PC-9 (cell line): ENCODE measurements at regions not wholly inside any gene's neighbourhood (a gene's known extent, or its start where the extent isn't known, plus 50 kb on each side); places are given as distances from the start of the nearest gene placed in this dataset.
"Not testable (repeated sequence)": the region's sequence is repeated elsewhere in the genome, so short reads cannot be mapped to it uniquely, and the experiment has no call there.

Experiments
- BruUV-seq: library from RNA; stranded (reverse); fragments of 400-500 nt; replicated peaks from 2 replicates; lab custom pipeline; 2021; lab: Mats Ljungman, UMichigan
- CTCF ChIA-PET: fragments of 300-600 bp; sonication (Branson Sonifier 250); formaldehyde crosslinking; loops from one replicate; lab custom pipeline; 2022; ENCODE audit warnings: antibody characterized with exemption; lab: Charles Lee
- POLR2A ChIA-PET: fragments of 300-600 bp; sonication (Branson Sonifier 250); formaldehyde crosslinking; loops from one replicate; lab custom pipeline; 2022; ENCODE audit warnings: antibody characterized with exemption; ENCODE audit not compliant: unreplicated experiment; lab: Charles Lee
- DNase-seq, 2 experiments: peaks; one replicate each; pipeline versions ENCODE4 v3.0.0 to v3.0.0-alpha.2; 2015 to 2022; ENCODE audit warnings: mixed read lengths in 1 of 2
- H2AFZ ChIP-seq: fragments of 200-600 bp; sonication (generic); 2 replicates; pipeline ENCODE4 v1.8.1; 2017; ENCODE audit warnings: antibody characterized with exemption
- H3F3A ChIP-seq: fragments of 200-600 bp; sonication (generic); 2 replicates; pipeline ENCODE4 v1.8.1; 2017; ENCODE audit warnings: antibody characterized with exemption, mild to moderate bottlenecking, low read depth; ENCODE audit not compliant: insufficient read depth
- H3K27ac ChIP-seq: fragments of 200-600 bp; sonication (generic); 2 replicates; pipeline ENCODE4 v1.6.1; 2016; ENCODE audit warnings: mixed run types
- H3K27me3 ChIP-seq: fragments of 200-600 bp; sonication (generic); 2 replicates; pipeline ENCODE4 v1.6.1; 2016; ENCODE audit warnings: low read depth, mixed run types; ENCODE audit not compliant: insufficient read depth
- H3K36me3 ChIP-seq: fragments of 200-600 bp; sonication (generic); 2 replicates; pipeline ENCODE4 v1.6.1; 2016; ENCODE audit warnings: low read depth, mixed run types
- H3K4me1 ChIP-seq: fragments of 200-600 bp; sonication (generic); replicated peaks from 2 replicates; pipeline ENCODE4 v1.6.1; 2016; ENCODE audit warnings: mixed run types; ENCODE audit not compliant: insufficient read depth
- H3K4me2 ChIP-seq: fragments of 200-600 bp; sonication (generic); 2 replicates; pipeline ENCODE4 v1.6.1; 2017; ENCODE audit warnings: mixed run types
- H3K4me3 ChIP-seq: fragments of 200-600 bp; sonication (generic); 2 replicates; pipeline ENCODE4 v1.6.1; 2016; ENCODE audit warnings: mixed run types
- H3K79me2 ChIP-seq: fragments of 200-600 bp; sonication (generic); 2 replicates; pipeline ENCODE4 v1.6.1; 2017; ENCODE audit warnings: low read depth, mixed run types
- H3K9me2 ChIP-seq: fragments of 200-600 bp; sonication (generic); 2 replicates; pipeline ENCODE4 v1.8.1; 2017; ENCODE audit warnings: mild to moderate bottlenecking; ENCODE audit not compliant: insufficient read depth
- H3K9me3 ChIP-seq: fragments of 200-600 bp; sonication (generic); 2 replicates; pipeline ENCODE4 v1.8.1; 2016; ENCODE audit warnings: low read depth; ENCODE audit not compliant: insufficient read depth
- H4K20me1 ChIP-seq: fragments of 200-600 bp; sonication (generic); 2 replicates; pipeline ENCODE4 v1.8.1; 2017; ENCODE audit not compliant: insufficient read depth
- CTCF ChIP-seq: fragments of 200-600 bp; sonication (generic); conservative IDR thresholded peaks from 2 replicates; pipeline ENCODE4 v1.6.1; 2017; ENCODE audit warnings: mixed run types, antibody characterized with exemption, mild to moderate bottlenecking, moderate library complexity
- EZH2 ChIP-seq: fragments of 200-600 bp; sonication (generic); IDR thresholded peaks from 2 replicates; pipeline ENCODE4 v1.8.0; 2017; ENCODE audit warnings: antibody characterized with exemption, low read depth
- intact Hi-C: fragments of 100-400 bp; cut with micrococcal nuclease; formaldehyde crosslinking; loops from one replicate; pipeline ENCODE4 v1.10.0; 2022; ENCODE audit not compliant: unreplicated experiment

GRCh38 chr4:59762344-59762743, 1437.8 kb upstream of the ADGRL3 start:
- H3K4me1 ChIP-seq = no peaks in the 10 kb centered on the region
- H2AFZ ChIP-seq = no peak overlapping the region
- DNase-seq = no peak
- intact Hi-C loops = no loop called here
- TF ChIP-seq CTCF (no peak), EZH2 (no peak)
- no peak overlapping the region for H3K4me2 ChIP-seq
- ChIA-PET POLR2A (no interaction called here), CTCF (no interaction called here)
- no peaks in the 10 kb centered on the region for H3K9me3 ChIP-seq
- H3K4me3 ChIP-seq = no peak overlapping the region
- H3K27ac ChIP-seq = no peak overlapping the region
- H3K27me3 ChIP-seq = no peaks in the 10 kb centered on the region
- no peaks in the 10 kb centered on the region for H4K20me1 ChIP-seq
- no peaks in the 10 kb centered on the region for H3K79me2 ChIP-seq
- H3F3A ChIP-seq = no peaks in the 10 kb centered on the region
- BruUV-seq = no TSS peak
- H3K9me2 ChIP-seq = no peaks in the 10 kb centered on the region
- H3K36me3 ChIP-seq = no peaks in the 10 kb centered on the region

GRCh38 chr4:59770601-59771264, 1429.4 kb upstream of the ADGRL3 start:
- no peak overlapping the region for H2AFZ ChIP-seq

GRCh38 chr4:59772641-59773139, 1427.4 kb upstream of the ADGRL3 start:
- DNase-seq = no peak
- Histone ChIP-seq H3K36me3 (no peaks in the 10 kb centered on the region), H3K9me2 (no peaks in the 10 kb centered on the region), H3F3A (no peaks in the 10 kb centered on the region), H3K4me3 (no peak overlapping the region), H3K4me2 (no peak overlapping the region), H3K9me3 (no peaks in the 10 kb centered on the region), H3K27me3 (no peaks in the 10 kb centered on the region), H3K79me2 (no peaks in the 10 kb centered on the region), H4K20me1 (no peaks in the 10 kb centered on the region), H2AFZ (no peak overlapping the region), H3K4me1 (no peaks in the 10 kb centered on the region), H3K27ac (no peak overlapping the region)
- CTCF ChIA-PET = no interaction called here
- no TSS peak for BruUV-seq
- intact Hi-C loops = no loop called here
- TF ChIP-seq EZH2 = no peak
- POLR2A ChIA-PET = no interaction called here

More at GRCh38 chr4:59770601-59771264, 1429.4 kb upstream of the ADGRL3 start:
- no peaks in the 10 kb centered on the region for H3K79me2 ChIP-seq
- intact Hi-C loops = no loop called here
- BruUV-seq = no TSS peak
- no peaks in the 10 kb centered on the region for H3K36me3 ChIP-seq
- H3K27ac ChIP-seq = no peak overlapping the region
- H3K27me3 ChIP-seq = no peaks in the 10 kb centered on the region
- no peak for TF ChIP-seq EZH2
- no peak for TF ChIP-seq CTCF
- ChIA-PET CTCF (no interaction called here), POLR2A (no interaction called here)
- H3K9me2 ChIP-seq = no peaks in the 10 kb centered on the region
- H3K4me2 ChIP-seq = no peak overlapping the region
- DNase-seq = no peak
- no peaks in the 10 kb centered on the region for H3K4me1 ChIP-seq
- no peaks in the 10 kb centered on the region for H3K9me3 ChIP-seq
- H3F3A ChIP-seq = no peaks in the 10 kb centered on the region
- no peak overlapping the region for H3K4me3 ChIP-seq
- no peaks in the 10 kb centered on the region for H4K20me1 ChIP-seq

GRCh38 chr4:59780271-59780670, 1419.9 kb upstream of the ADGRL3 start:
- H3K9me2 ChIP-seq, H3F3A ChIP-seq, H3K4me1 ChIP-seq, H2AFZ ChIP-seq, H3K36me3 ChIP-seq, H3K4me2 ChIP-seq, H3K79me2 ChIP-seq, intact Hi-C loops, H4K20me1 ChIP-seq, H3K27me3 ChIP-seq, CTCF ChIA-PET, H3K27ac ChIP-seq, H3K4me3 ChIP-seq, POLR2A ChIA-PET, H3K9me3 ChIP-seq, DNase-seq, BruUV-seq: not testable (repeated sequence)
